ENCODE measurements at regions not wholly inside any gene's neighbourhood (a gene's known extent, or its start where the extent isn't known, plus 50 kb on each side); places are given as distances from the start of the nearest gene placed in this dataset.
"Not testable (repeated sequence)": the region's sequence is repeated elsewhere in the genome, so short reads cannot be mapped to it uniquely, and the experiment has no call there.

GRCh38 chr13:105841286-105841685 lies 694.2 kb downstream of the EFNB2 start:
- Histone ChIP-seq H3K4me3 (ENCODE audit: low read length) (no peak overlapping the region), H4K20me1 (ENCODE audit: insufficient read depth, low read length) (no peaks in the 10 kb centered on the region), H3K36me3 (replicated peaks; ENCODE audit: low read depth, low read length) (no peaks in the 10 kb centered on the region), H3K4me2 (ENCODE audit: low read length) (no peak overlapping the region), H3K79me2 (ENCODE audit: low read length) (no peaks in the 10 kb centered on the region), H3K27ac (ENCODE audit: low read length) (no peak overlapping the region), H3K27me3 (ENCODE audit: low read depth, low read length) (no peaks in the 10 kb centered on the region), H3K9me3 (ENCODE audit: insufficient read depth, low read length) (no peaks in the 10 kb centered on the region), H2AFZ (ENCODE audit: low read depth, low read length) (no peak overlapping the region), H3K4me1 (ENCODE audit: low read length) (no peaks in the 10 kb centered on the region), H3K9ac (ENCODE audit: low read length) (no peak overlapping the region)
- TF ChIP-seq EZH2phosphoT487 (IDR thresholded peaks at IDR 0.05; ENCODE audit: low read depth) = no peak
- no peak for TF ChIP-seq CTCF (IDR thresholded peaks at IDR 0.05; ENCODE audit: low read depth, low read length)

- Histone ChIP-seq H3K9ac (ENCODE audit: low read length) (no peak overlapping the region), H2AFZ (ENCODE audit: low read depth, low read length) (no peak overlapping the region), H3K4me3 (ENCODE audit: low read length) (no peak overlapping the region), H3K27ac (ENCODE audit: low read length) (no peak overlapping the region), H3K4me1 (ENCODE audit: low read length) (no peaks in the 10 kb centered on the region), H3K9me3 (ENCODE audit: insufficient read depth, low read length) (no peaks in the 10 kb centered on the region), H3K27me3 (ENCODE audit: low read depth, low read length) (no peaks in the 10 kb centered on the region), H3K79me2 (ENCODE audit: low read length) (no peaks in the 10 kb centered on the region), H3K36me3 (replicated peaks; ENCODE audit: low read depth, low read length) (no peaks in the 10 kb centered on the region), H4K20me1 (ENCODE audit: insufficient read depth, low read length) (no peaks in the 10 kb centered on the region), H3K4me2 (ENCODE audit: low read length) (no peak overlapping the region)
- TF ChIP-seq EZH2phosphoT487 (IDR thresholded peaks at IDR 0.05; ENCODE audit: low read depth) (no peak), CTCF (IDR thresholded peaks at IDR 0.05; ENCODE audit: low read depth, low read length) (no peak)
Observed at GRCh38 chr13:105838231-105838630, 697.2 kb downstream of the EFNB2 start.

GRCh38 chr13:105837295-105837694 lies 698.2 kb downstream of the EFNB2 start:
- H3K4me2 ChIP-seq (ENCODE audit: low read length); H4K20me1 ChIP-seq (ENCODE audit: insufficient read depth, low read length); H3K36me3 ChIP-seq (replicated peaks; ENCODE audit: low read depth, low read length); H3K9ac ChIP-seq (ENCODE audit: low read length); H3K4me1 ChIP-seq (ENCODE audit: low read length); H3K4me3 ChIP-seq (ENCODE audit: low read length); H2AFZ ChIP-seq (ENCODE audit: low read depth, low read length); H3K27me3 ChIP-seq (ENCODE audit: low read depth, low read length); H3K27ac ChIP-seq (ENCODE audit: low read length); H3K9me3 ChIP-seq (ENCODE audit: insufficient read depth, low read length); H3K79me2 ChIP-seq (ENCODE audit: low read length): not testable (repeated sequence)

- TF ChIP-seq EZH2phosphoT487 (IDR thresholded peaks at IDR 0.05; ENCODE audit: low read depth) (no peak), CTCF (IDR thresholded peaks at IDR 0.05; ENCODE audit: low read depth, low read length) (no peak)
- no peaks in the 10 kb centered on the region for H3K36me3 ChIP-seq (replicated peaks; ENCODE audit: low read depth, low read length)
- H3K9ac ChIP-seq (ENCODE audit: low read length) = no peak overlapping the region
- H3K27ac ChIP-seq (ENCODE audit: low read length) = no peak overlapping the region
- no peaks in the 10 kb centered on the region for H3K4me1 ChIP-seq (ENCODE audit: low read length)
- no peak overlapping the region for H3K4me3 ChIP-seq (ENCODE audit: low read length)
- no peaks in the 10 kb centered on the region for H3K9me3 ChIP-seq (ENCODE audit: insufficient read depth, low read length)
- no peak overlapping the region for H3K4me2 ChIP-seq (ENCODE audit: low read length)
- no peaks in the 10 kb centered on the region for H4K20me1 ChIP-seq (ENCODE audit: insufficient read depth, low read length)
- no peak overlapping the region for H2AFZ ChIP-seq (ENCODE audit: low read depth, low read length)
- no peaks in the 10 kb centered on the region for H3K79me2 ChIP-seq (ENCODE audit: low read length)
- no peaks in the 10 kb centered on the region for H3K27me3 ChIP-seq (ENCODE audit: low read depth, low read length)
Observed at GRCh38 chr13:105830821-105831220, 704.6 kb downstream of the EFNB2 start.

All from OCI-LY3 (cell line).